HFFc6 (cell line): ENCODE measurements at regions not wholly inside any gene's neighbourhood (a gene's known extent, or its start where the extent isn't known, plus 50 kb on each side); places are given as distances from the start of the nearest gene placed in this dataset.

Experiments used
- DNase-seq: peaks from one replicate; pipeline ENCODE4 v3.0.0-alpha.2; 2018
- H3K27ac Mint-ChIP-seq: 2 replicates; pipeline ENCODE4 v1.8.0; 2020; ENCODE audit warnings: mild to moderate bottlenecking, mixed read lengths
- H3K27me3 Mint-ChIP-seq: 2 replicates; pipeline ENCODE4 v1.8.0; 2021; ENCODE audit warnings: mild to moderate bottlenecking, moderate library complexity, mixed read lengths; ENCODE audit not compliant: insufficient read depth
- H3K36me3 Mint-ChIP-seq: 2 replicates; pipeline ENCODE4 v1.8.0; 2021; ENCODE audit warnings: low read depth, mixed read lengths
- H3K4me1 Mint-ChIP-seq: 2 replicates; pipeline ENCODE4 v1.8.0; 2020; ENCODE audit warnings: low read depth, mixed read lengths
- H3K4me3 Mint-ChIP-seq: 2 replicates; pipeline ENCODE4 v1.8.0; 2020; ENCODE audit warnings: mild to moderate bottlenecking, moderate library complexity, mixed read lengths
- H3K9me3 Mint-ChIP-seq: 2 replicates; pipeline ENCODE4 v1.8.0; 2020; ENCODE audit warnings: mild to moderate bottlenecking, mixed read lengths
- TF ChIP-seq, protein P1 (sequence below): fragments of 200-600 bp; sonication (generic); IDR thresholded peaks from 2 replicates; pipeline ENCODE4 v1.5.0; 2021; ENCODE audit warnings: antibody characterized with exemption, mild to moderate bottlenecking

DNA sequence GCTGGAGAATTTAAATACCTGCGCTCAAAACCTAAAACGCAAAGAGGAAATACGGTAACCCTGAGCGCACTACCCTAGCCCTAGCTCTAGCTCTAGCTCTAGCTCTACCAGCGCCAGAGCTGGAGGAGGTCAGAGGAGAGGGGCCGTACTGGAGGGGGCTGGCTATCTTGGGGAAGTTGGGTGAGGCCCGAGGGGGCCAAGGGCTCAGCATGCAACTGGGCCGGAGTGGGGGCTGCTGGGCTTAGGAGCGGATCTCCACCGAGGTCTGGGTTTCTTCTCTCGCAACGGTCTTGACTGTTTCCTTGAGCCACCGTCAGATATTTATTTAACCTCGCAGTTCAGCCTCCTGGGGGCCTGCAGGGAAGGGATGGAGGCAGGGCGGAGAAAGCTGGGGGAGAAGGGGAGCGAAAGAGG is 91.0 kb downstream of the NCR2 start:
- TF ChIP-seq, protein P1, sequence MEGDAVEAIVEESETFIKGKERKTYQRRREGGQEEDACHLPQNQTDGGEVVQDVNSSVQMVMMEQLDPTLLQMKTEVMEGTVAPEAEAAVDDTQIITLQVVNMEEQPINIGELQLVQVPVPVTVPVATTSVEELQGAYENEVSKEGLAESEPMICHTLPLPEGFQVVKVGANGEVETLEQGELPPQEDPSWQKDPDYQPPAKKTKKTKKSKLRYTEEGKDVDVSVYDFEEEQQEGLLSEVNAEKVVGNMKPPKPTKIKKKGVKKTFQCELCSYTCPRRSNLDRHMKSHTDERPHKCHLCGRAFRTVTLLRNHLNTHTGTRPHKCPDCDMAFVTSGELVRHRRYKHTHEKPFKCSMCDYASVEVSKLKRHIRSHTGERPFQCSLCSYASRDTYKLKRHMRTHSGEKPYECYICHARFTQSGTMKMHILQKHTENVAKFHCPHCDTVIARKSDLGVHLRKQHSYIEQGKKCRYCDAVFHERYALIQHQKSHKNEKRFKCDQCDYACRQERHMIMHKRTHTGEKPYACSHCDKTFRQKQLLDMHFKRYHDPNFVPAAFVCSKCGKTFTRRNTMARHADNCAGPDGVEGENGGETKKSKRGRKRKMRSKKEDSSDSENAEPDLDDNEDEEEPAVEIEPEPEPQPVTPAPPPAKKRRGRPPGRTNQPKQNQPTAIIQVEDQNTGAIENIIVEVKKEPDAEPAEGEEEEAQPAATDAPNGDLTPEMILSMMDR, result no peak
- DNase-seq, result no peak
- Mint-ChIP-seq H3K27ac (no peak overlapping the region), H3K27me3 (peaks cover 13% of the 10 kb centered on the region), H3K36me3 (no peaks in the 10 kb centered on the region), H3K4me1 (peaks cover 30% of the 10 kb centered on the region), H3K9me3 (no peaks in the 10 kb centered on the region), H3K4me3 (no peak overlapping the region)

DNA sequence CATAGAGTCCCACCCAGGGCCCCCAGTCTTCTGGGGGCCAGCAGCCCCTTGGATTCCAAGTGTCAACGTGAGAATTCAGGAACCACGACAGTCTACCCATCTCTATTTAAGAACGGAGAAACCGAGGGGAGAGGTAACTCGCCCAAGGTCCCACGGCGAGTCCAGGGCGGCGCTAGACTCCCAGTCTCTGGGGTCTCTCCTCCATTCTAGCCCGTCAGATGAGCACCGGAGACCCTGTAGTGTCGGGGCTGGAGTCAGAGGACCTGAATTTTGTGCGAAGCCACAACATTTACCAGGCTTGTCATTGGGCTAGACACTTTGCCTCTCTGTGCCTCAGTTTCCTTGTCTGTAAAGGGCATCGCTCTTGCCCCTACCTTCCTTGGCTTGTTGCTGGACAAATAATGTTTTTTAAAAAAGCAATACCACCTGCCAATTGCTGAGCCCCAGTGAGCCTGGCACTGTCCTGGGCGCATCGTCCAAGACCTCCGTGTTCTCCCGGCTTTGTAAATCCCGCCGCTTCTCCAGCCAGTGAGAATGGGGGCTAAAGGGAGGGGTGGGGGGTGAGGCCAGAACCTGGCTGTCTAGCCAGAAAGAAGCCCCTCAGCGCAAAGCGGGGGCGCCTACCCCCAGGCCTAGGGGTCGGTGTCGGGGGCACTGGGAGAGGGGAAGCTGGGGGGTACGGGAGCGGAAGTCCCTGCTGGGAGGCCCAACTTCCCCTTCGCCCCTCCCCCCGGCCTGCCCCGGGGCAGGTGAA is 91.7 kb downstream of the NCR2 start:
- peaks cover 30% of the 10 kb centered on the region for H3K4me1 Mint-ChIP-seq
- no peaks in the 10 kb centered on the region for H3K36me3 Mint-ChIP-seq
- TF ChIP-seq, protein P1, result no peak
- H3K27me3 Mint-ChIP-seq, result peaks cover 8% of the 10 kb centered on the region
- no peak overlapping the region for H3K27ac Mint-ChIP-seq
- DNase-seq, result no peak
- H3K4me3 Mint-ChIP-seq, result no peak overlapping the region
- H3K9me3 Mint-ChIP-seq, result no peaks in the 10 kb centered on the region

DNA sequence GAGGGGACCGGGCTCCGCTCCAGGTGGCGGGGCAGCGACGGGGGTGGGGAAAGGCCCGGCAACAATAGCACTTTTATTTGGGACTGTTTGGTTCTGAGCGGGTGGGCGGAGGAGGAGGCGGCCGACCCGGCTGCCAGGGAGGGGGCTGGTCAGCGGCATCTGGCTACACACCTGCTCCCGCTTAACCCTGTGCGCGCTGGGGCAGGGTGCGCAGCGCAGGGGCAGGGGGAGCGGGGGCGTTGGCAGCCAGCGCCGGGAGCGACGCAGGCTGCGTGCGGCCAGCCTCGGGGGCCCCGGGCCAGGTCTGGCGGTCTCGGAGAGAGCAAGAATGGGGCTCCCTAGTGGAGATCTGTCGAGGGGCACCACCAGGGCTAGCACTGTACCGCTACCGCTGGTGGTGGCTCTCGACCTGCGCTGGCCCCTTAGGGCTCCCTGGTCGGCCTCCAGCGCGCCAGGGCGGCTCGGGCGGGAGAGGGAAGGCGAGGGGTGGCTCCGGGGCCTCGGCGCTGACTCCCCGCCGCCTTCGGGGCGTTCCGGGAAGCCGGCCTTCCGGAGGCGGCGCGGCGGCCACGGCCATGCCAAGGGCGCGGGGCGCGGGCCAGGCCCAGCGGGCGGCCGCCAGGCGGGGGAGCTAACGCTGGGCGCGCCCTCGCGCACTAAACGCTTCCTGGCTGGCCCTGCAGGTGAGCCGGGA is 92.4 kb downstream of the NCR2 start:
- no peak for DNase-seq
- H3K4me3 Mint-ChIP-seq, result no peak overlapping the region

DNA sequence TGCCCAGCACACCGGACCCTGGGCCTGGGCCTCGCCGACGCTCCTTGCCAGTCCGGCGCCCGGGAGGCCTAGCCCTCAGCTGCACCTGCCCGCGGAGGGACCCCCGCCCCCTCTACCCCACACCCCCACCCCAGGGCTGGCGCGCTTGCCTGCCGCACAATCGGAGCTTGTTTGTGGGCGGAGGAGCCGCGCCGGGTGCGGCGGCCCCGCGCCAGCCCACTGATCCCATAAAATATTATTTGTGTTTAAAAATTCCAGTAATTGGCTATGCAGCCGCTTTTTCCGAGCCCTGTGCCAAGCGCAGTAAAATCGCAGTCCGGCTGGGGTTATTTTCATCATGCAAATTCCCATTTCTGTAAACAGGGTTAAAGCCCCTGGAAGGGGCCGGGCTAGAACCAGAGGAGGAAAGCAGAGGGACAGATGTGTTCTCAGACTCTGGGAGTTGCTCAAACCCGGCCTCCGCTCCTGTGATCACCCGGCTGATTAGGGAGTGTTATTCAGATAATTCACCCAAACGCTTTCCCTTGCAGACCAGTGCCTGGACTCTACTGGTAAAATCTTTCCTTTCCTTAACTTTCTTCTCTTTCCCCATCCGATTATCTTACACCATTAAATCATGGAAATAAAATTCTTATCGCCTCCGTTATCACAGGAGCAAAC is 93.1 kb downstream of the NCR2 start:
- H3K4me3 Mint-ChIP-seq, result peak overlapping the region; percentile 37; the same call in 1 of the 2 replicates
- H3K9me3 Mint-ChIP-seq, result no peaks in the 10 kb centered on the region
- H3K27me3 Mint-ChIP-seq, result peaks cover 7% of the 10 kb centered on the region
- H3K4me1 Mint-ChIP-seq, result peaks cover 30% of the 10 kb centered on the region
- DNase-seq, result no peak
- no peak overlapping the region for H3K27ac Mint-ChIP-seq
- TF ChIP-seq, protein P1, result no peak
- no peaks in the 10 kb centered on the region for H3K36me3 Mint-ChIP-seq

More for the DNA sequence above, 92.4 kb downstream of the NCR2 start:
- TF ChIP-seq, protein P1, result peak; percentile 31; the same call in 1 of the 2 replicates
- no peak overlapping the region for H3K27ac Mint-ChIP-seq
- H3K36me3 Mint-ChIP-seq, result no peaks in the 10 kb centered on the region
- H3K27me3 Mint-ChIP-seq, result peaks cover 7% of the 10 kb centered on the region
- H3K9me3 Mint-ChIP-seq, result no peaks in the 10 kb centered on the region
- H3K4me1 Mint-ChIP-seq, result peaks cover 30% of the 10 kb centered on the region

DNA sequence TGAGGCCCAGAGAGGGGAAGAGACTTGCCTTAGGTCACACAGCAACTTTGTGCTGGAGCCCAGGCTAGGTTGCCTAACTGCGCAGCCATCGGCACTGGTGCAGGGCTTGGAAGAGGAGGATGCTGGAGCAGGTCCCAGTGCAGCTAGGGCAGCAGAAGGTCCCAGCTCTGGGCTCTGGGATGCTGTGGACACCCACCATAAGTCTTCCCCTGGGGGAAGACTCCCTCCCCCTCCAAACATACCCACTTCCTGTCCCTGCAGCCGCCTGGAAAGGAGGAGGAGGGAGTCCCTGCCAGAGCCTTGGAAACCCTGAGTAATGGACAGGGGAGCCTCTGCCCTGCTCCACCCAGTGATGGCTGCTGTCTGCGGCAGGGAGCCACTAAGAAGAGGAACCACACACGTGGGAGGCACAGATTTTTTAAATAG is 93.6 kb downstream of the NCR2 start:
- Mint-ChIP-seq H3K9me3 (no peaks in the 10 kb centered on the region), H3K27me3 (peaks cover 7% of the 10 kb centered on the region), H3K4me3 (peak overlapping the region; percentile 37; the same call in 1 of the 2 replicates), H3K4me1 (peaks cover 30% of the 10 kb centered on the region), H3K36me3 (no peaks in the 10 kb centered on the region), H3K27ac (no peak overlapping the region)
- DNase-seq, result peak; percentile 18
- TF ChIP-seq, protein P1, result no peak
